ACC112 (cell line): ENCODE measurements at regions not wholly inside any gene's neighbourhood (a gene's known extent, or its start where the extent isn't known, plus 50 kb on each side); places are given as distances from the start of the nearest gene placed in this dataset.

Experiments used
- H2AFZ ChIP-seq: fragments of 200-600 bp; sonication (generic); one replicate; pipeline ENCODE4 v1.6.0; 2017; ENCODE audit warnings: antibody characterized with exemption, low read length; ENCODE audit not compliant: unreplicated experiment
- H3K27ac ChIP-seq: fragments of 200-600 bp; sonication (generic); 2 replicates; pipeline ENCODE4 v1.5.1; 2014; ENCODE audit warnings: low read depth, mild to moderate bottlenecking, antibody characterized with exemption, low read length, moderate library complexity
- H3K27me3 ChIP-seq: fragments of 200-600 bp; sonication (generic); 2 replicates; pipeline ENCODE4 v1.6.1; 2014; ENCODE audit warnings: mild to moderate bottlenecking, antibody characterized with exemption, low read length, moderate library complexity, mixed read lengths; ENCODE audit not compliant: insufficient read depth
- H3K36me3 ChIP-seq: fragments of 200-600 bp; sonication (generic); 2 replicates; pipeline ENCODE4 v1.6.1; 2016; ENCODE audit warnings: mild to moderate bottlenecking, antibody characterized with exemption, low read length, moderate library complexity, mixed read lengths; ENCODE audit not compliant: insufficient read depth
- H3K4me1 ChIP-seq: fragments of 200-600 bp; sonication (generic); one replicate; pipeline ENCODE4 v1.6.1; 2016; ENCODE audit warnings: low read length, mixed read lengths; ENCODE audit not compliant: insufficient read depth, unreplicated experiment, control insufficient read depth
- H3K4me3 ChIP-seq: fragments of 200-600 bp; sonication (generic); 2 replicates; pipeline ENCODE4 v1.5.1; 2014; ENCODE audit warnings: mild to moderate bottlenecking, low read depth, low read length
- H3K79me2 ChIP-seq: fragments of 200-600 bp; sonication (generic); one replicate; pipeline ENCODE4 v1.6.0; 2016; ENCODE audit warnings: low read length; ENCODE audit not compliant: control insufficient read depth, unreplicated experiment, insufficient read depth

DNA sequence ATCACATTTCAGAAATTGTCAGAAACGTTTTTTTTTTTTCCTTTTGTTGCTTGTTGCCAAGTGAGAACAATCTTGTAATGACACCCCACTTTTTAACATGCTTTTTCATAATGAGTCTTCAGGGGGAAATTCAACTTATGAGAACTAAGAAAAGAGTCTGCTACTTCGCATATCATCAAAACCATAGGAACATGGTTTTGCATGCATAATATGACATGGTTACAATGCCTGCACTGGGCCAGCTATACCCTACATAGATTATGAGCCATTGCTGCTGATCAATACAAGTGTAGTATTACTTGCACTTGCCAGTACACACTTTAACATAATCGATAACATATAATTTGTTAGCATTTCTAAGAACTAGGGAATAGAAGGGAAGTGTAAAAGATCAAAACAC is 191.0 kb upstream of the NBEA start:
- H3K27me3 ChIP-seq = peaks cover 15% of the 10 kb centered on the region; the same call in 1 of the 2 replicates
- H3K79me2 ChIP-seq = no peaks in the 10 kb centered on the region
- no peak overlapping the region for H3K27ac ChIP-seq
- no peaks in the 10 kb centered on the region for H3K36me3 ChIP-seq
- H2AFZ ChIP-seq = no peak overlapping the region
- no peak overlapping the region for H3K4me3 ChIP-seq
- H3K4me1 ChIP-seq = no peaks in the 10 kb centered on the region

DNA sequence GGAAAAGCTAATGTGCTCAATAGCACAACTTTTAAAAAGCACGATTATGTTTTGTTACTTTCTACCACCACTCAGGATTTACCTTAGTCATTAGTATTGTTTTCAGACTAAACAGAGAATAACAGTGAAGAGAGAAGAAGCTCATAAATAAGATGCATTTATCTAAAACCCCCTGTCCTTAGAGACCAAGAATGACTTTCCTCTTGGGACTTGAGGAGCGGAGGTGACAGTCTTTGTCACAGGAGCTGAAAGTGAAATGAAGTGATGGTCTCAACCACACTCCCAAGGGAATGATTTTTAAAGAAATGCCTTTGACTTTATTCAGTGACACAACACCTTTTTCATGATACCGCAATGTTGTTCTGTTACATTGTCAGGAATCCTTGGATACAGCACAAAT is 190.6 kb upstream of the NBEA start:
- Histone ChIP-seq H3K4me3 (no peak overlapping the region), H2AFZ (no peak overlapping the region)

DNA sequence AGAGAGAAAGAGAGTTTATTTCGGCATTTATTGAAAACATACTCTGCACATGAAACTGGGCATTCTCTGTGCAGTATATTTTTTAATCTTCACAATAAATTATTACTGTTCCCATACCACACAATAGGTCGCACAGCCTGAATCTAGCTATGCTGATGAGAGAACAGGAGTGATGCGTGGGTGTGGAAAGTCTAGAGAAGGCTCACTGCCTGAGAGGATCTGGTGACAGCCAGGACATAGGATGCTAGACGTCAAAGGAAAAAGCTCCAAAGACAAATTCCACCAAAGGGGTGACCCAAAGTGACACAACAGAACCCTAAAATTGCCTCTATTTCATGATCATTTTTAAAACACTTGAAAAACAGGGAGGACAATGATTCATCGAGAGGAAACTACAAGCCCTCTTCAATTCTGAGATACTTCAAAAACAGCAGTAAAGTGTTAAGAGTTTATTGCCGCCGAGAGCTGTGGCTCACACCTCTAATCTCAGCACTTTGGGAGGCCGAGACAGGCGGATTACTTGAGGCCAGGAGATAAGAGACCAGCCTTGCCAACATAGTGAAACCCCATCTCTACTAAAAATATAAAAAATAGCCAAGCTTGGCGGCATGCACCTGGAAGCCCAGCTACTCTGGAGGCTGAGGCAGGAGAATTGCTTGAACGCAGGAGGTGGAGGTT is 189.6 kb upstream of the NBEA start:
- H3K36me3 ChIP-seq = no peaks in the 10 kb centered on the region
- no peak overlapping the region for H3K27ac ChIP-seq
- H3K4me3 ChIP-seq = no peak overlapping the region
- H3K27me3 ChIP-seq = peaks cover 15% of the 10 kb centered on the region; the same call in 1 of the 2 replicates
- no peak overlapping the region for H2AFZ ChIP-seq
- H3K4me1 ChIP-seq = no peaks in the 10 kb centered on the region
- no peaks in the 10 kb centered on the region for H3K79me2 ChIP-seq

More for the DNA sequence above, 190.6 kb upstream of the NBEA start:
- Histone ChIP-seq H3K36me3 (no peaks in the 10 kb centered on the region), H3K4me1 (no peaks in the 10 kb centered on the region), H3K27me3 (peaks cover 15% of the 10 kb centered on the region; the same call in 1 of the 2 replicates), H3K79me2 (no peaks in the 10 kb centered on the region), H3K27ac (no peak overlapping the region)

DNA sequence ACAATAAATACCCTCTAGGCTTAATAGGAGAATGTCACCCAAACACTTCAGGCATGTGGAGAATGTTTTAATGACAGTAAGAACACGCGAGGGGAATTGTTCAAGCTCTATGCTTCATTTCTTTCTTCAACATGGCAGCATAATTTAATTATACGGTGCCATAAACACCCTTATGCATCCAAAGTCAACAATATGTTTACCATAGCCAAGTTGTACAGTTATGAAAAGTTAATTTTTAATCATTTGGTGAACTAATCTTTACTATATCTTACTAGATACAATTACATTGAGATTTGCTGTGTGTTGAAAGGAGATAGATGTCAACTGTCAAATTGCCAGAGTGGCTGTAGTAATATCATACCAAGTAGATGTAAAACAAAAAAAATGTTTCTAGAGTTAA is 185.9 kb upstream of the NBEA start:
- H3K4me3 ChIP-seq = no peak overlapping the region
- no peak overlapping the region for H2AFZ ChIP-seq
- H3K27ac ChIP-seq = no peak overlapping the region
- H3K4me1 ChIP-seq = no peaks in the 10 kb centered on the region
- H3K36me3 ChIP-seq = no peaks in the 10 kb centered on the region
- H3K79me2 ChIP-seq = no peaks in the 10 kb centered on the region
- H3K27me3 ChIP-seq = peaks cover 16% of the 10 kb centered on the region; the same call in 1 of the 2 replicates

DNA sequence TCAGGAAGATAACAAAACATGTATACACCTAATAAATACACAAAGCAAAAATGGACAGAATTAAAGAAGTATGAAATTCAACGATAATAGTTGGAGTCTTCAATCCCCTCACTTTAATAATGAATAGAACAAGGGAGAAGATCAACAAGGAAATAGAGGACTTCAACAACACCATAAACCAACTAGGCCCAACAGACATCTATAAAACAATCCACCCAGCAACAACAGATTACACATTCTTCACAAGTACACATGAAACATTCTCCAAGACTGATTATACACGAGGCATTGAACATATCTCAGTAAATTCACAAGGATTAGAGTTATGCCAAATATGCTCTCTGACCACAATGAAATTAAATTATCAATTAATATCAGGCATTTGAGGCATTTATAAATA is 185.5 kb upstream of the NBEA start:
- H3K36me3 ChIP-seq = no peaks in the 10 kb centered on the region
- no peaks in the 10 kb centered on the region for H3K4me1 ChIP-seq
- no peak overlapping the region for H2AFZ ChIP-seq
- H3K79me2 ChIP-seq = no peaks in the 10 kb centered on the region
- H3K27me3 ChIP-seq = peaks cover 15% of the 10 kb centered on the region; the same call in 1 of the 2 replicates
- H3K4me3 ChIP-seq = no peak overlapping the region
- no peak overlapping the region for H3K27ac ChIP-seq

DNA sequence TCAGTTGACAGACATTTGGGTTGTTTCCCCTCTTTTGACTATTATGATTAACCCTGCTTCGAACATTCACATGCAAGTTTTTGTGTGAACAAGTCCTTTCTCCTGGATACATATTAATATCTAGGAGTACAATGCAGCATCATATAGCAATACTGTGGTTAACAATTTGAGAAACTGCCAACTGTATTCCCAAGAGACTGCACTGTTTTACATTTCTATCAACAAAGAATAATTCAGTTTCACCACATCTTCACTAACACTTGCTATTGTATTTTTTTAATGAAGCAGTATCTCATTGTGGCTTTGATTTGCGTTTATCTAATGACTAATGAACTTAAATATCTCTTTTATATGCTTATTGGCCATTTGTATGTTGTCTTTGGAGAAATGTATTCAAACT is 184.6 kb upstream of the NBEA start:
- Histone ChIP-seq H3K27me3 (peaks cover 22% of the 10 kb centered on the region; the same call in 1 of the 2 replicates), H3K79me2 (no peaks in the 10 kb centered on the region), H3K36me3 (no peaks in the 10 kb centered on the region), H3K4me3 (no peak overlapping the region), H2AFZ (no peak overlapping the region), H3K27ac (no peak overlapping the region), H3K4me1 (no peaks in the 10 kb centered on the region)

DNA sequence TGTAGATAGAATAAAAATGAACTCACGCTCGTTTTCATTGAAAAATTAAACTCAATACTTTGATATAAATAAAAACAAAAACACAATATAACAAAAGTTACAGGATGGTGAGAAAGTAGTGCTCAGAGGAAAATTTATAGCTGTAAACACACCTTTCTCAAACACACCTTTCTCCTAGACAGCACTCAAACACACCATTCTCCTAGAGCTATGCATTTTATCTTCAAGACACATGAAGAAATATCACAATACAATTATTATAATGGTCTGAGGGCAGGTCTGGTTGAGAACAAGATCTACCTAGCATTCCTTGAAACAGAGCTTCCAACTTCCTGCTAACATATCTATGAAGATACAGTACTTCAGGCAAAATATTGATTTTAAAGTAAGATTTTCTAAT is 183.4 kb upstream of the NBEA start:
- Histone ChIP-seq H2AFZ (no peak overlapping the region), H3K27me3 (peaks cover 22% of the 10 kb centered on the region; the same call in 1 of the 2 replicates), H3K36me3 (no peaks in the 10 kb centered on the region), H3K27ac (no peak overlapping the region), H3K4me1 (no peaks in the 10 kb centered on the region), H3K4me3 (no peak overlapping the region), H3K79me2 (no peaks in the 10 kb centered on the region)

DNA sequence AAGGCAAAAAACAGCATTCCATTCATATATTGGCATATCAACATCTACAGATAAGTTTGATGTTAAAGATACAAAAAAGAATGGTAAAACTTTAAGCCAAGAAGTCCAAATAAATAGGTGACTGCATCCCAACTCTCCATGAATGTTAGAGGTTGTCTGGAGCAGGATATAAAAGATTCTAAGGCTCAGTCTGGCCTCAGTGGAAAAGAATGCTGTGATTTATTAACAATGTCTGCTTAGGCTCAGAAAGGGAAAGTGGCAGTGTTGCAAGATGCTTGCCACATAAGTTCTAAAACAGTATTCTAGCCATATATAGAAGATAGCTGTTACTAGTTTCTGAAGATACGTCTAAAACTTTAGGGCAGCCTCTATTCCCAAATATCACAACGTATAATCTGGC is 179.8 kb upstream of the NBEA start:
- Histone ChIP-seq H3K27me3 (peaks cover 22% of the 10 kb centered on the region; the same call in 1 of the 2 replicates), H3K4me3 (no peak overlapping the region), H3K4me1 (no peaks in the 10 kb centered on the region), H3K36me3 (no peaks in the 10 kb centered on the region), H2AFZ (no peak overlapping the region), H3K27ac (no peak overlapping the region), H3K79me2 (no peaks in the 10 kb centered on the region)

DNA sequence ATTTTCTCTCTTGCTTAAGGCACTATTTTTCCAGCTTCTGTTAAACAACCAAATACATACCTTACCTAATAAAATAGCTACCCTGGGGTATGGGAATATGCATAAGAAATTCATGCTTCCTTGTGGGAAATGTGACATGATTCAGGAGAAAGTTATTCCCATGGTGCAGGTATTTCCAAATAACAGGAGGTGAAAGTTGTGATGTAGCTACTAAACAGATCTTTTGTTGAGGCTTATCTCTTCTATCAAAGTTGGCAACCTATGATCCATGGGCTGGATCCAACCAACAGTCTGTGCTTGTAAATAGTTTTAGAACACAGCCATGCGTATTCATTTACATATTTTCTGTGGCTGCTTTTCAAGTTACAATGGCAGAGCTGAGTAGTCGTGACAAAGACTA is 177.8 kb upstream of the NBEA start:
- H3K4me3 ChIP-seq = no peak overlapping the region
- no peak overlapping the region for H2AFZ ChIP-seq
- H3K36me3 ChIP-seq = no peaks in the 10 kb centered on the region
- no peaks in the 10 kb centered on the region for H3K79me2 ChIP-seq
- H3K27ac ChIP-seq = no peak overlapping the region
- H3K4me1 ChIP-seq = no peaks in the 10 kb centered on the region
- H3K27me3 ChIP-seq = peaks cover 18% of the 10 kb centered on the region; the same call in 1 of the 2 replicates

DNA sequence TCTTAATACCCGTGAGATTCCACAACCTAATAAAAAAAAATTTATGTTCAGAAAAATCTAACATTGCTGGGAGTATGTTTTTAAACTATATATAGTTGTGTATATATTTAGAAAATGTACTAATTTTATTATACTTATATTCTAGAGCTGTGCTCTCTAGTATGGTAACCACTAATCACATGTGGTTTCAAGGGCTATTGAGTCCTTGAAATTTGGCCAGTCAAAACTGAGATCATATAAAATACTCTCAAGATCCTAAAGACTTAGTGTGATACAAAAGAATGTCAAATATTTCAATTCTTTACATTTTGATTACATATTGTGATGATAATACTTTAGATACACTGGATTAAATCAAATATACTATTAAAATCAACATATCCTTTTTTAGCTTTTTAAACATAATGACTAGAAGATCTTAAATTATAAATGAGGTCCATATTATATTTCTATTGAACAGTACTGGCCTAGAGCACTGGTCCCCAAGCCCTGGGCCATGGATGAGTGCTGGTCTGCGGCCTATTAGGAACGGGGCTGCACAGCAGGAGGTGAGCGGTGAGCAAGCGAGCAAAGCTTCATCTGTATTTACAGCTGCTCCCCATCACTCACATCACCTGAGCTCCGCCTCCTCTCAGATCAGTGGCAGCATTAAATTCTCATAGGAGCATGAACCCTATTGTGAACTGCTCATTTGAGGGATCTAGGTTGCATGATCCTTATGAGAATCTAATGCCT is 176.5 kb upstream of the NBEA start:
- H3K4me3 ChIP-seq = no peak overlapping the region

DNA sequence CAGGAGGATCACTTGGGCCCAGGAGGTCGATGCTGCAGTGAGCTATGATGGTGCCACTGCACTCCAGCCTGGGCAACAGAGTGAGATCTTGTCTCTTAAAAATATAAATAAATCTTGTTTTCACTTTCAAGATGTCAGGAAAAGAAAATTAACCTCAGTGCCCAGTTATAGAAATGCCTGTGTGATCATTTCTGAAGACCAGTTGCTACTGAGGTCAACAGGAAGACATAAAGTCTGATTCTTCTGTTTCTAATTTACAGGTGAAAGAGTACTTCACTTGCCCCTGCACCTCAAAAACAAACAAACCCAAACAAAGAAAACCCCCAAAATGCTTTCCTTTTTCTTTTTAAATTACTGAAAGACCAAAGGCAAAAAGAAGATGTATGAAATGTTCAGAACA is 174.3 kb upstream of the NBEA start:
- Histone ChIP-seq H3K4me3 (no peak overlapping the region), H3K36me3 (no peaks in the 10 kb centered on the region), H3K27ac (no peak overlapping the region), H2AFZ (no peak overlapping the region), H3K79me2 (no peaks in the 10 kb centered on the region), H3K27me3 (0 out of 2 replicates have a peak, but pooled peaks cover 6% of the 10 kb centered on the region), H3K4me1 (no peaks in the 10 kb centered on the region)

More for the DNA sequence above, 176.5 kb upstream of the NBEA start:
- no peak overlapping the region for H3K27ac ChIP-seq
- H3K79me2 ChIP-seq = no peaks in the 10 kb centered on the region
- H2AFZ ChIP-seq = no peak overlapping the region
- H3K4me1 ChIP-seq = no peaks in the 10 kb centered on the region
- no peaks in the 10 kb centered on the region for H3K36me3 ChIP-seq
- peaks cover 14% of the 10 kb centered on the region; the same call in 1 of the 2 replicates for H3K27me3 ChIP-seq
